NCI-H146 (cell line): ENCODE measurements at regions not wholly inside any gene's neighbourhood (a gene's known extent, or its start where the extent isn't known, plus 50 kb on each side); places are given as distances from the start of the nearest gene placed in this dataset.

ENCODE experiments used
- DNase-seq: peaks from one replicate; lab custom pipeline; 2025; lab: John Stamatoyannopoulos, UW

- DNase-seq, result no peak
Measured at GRCh38 chr1:80799457-80799856, 1001.3 kb upstream of the ADGRL2 start.

- DNase-seq, result no peak
Measured at GRCh38 chr1:80779275-80779674, 1021.5 kb upstream of the ADGRL2 start.

DNA sequence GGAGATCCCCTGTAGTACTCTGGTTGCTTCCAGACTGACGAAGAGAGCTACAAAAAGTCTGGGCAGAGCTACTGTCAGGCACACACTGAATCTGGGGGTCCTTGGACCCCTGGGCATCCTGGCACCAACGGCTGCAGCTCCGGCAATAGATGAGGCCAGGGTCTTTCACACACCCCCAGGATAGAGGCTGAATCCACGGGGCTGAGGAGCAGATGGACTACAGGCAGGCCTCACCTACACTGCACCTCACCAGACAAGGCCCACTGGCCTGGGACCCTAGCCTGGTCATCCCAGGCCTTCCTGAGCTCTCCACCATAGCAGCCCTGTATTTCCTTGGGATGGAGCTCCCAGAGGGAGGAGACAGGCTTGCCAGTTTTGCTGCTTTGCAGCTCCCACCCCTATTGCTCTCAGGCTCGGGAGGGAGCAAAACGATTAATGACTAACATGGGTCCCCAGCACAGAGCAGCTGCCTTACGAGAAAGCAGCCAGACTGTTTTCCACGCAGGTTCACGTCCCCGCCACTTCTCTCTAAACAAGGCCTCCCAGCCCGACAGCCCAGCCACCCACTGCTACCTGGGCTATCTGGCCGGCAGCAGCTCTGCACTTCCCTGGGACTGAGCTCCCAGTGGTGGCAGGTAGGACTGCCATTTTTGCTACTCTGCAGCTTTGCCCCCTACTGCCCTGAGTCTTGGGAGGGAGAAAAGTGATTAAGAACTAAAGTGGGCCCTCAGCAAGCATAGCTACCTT, 1022.5 kb upstream of the ADGRL2 start:
- no peak for DNase-seq

- DNase-seq, result peak; percentile 21
Measured at GRCh38 chr1:80776266-80776665, 1024.5 kb upstream of the ADGRL2 start.

DNA sequence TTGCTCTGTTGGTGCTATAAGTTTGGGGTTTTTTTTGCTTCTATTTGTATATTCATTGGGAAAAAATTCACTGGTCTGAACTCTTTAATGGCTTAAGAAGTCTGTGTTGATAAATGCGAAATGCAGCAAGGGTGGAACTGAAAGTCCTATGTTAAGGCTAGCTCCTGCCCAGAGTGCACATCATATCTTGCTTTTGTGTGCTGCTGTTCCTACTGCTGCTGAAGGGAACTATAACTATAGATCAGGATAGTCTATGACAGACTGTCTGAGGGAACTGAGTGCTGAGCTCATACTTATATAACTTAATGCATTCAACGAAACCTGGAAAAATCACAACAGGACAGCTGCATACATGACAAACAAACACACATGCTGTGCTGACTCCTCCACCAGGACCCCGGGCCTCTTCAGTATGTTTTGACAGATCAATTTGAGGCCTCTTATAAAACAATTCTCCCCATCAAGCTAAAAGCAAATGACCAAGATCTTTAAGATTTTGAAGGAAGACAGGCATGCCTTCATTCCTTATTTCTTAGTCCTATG, 1031.5 kb upstream of the ADGRL2 start:
- DNase-seq, result no peak

- no peak for DNase-seq
Measured at GRCh38 chr1:80767711-80768110, 1033.0 kb upstream of the ADGRL2 start.

DNA sequence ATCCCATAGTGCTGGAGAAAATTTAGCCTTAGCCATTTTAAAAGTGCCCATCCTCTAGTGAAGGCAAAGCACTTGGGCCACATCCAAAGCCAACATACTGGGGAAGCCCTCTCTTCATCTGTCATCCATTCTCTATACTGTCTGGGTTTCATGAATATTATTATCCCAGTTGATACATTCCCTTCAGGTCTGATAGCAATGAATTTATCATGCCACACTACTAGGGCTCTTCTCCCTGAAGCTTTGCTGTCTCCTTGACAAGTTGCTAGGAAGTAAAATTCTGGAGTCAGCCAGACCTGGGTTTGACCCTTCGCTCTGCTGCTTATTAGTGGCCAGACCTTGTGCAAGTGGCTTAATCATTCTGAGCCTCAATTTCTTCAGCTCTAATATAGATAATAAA, 1041.4 kb upstream of the ADGRL2 start:
- DNase-seq, result no peak

GRCh38 chr1:80755944-80756343, 1044.8 kb upstream of the ADGRL2 start:
- no peak for DNase-seq

DNA sequence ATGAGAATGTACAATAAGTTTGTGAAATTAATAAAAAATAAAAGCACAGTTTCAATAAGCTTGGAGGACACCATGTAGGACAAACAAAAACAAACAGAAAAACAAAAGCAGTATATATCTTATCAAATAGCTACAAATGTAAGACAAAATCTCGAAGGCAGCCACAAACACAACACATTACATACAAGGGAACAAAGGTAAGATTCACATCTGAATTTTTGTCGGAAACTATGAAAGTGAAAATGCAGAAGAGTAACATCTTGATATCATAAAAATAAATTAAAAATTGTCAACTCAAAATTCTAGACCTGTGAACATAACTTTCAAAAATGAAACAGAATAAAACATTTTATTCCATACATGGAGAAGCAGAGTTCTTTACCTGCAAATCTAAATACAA, 1049.5 kb upstream of the ADGRL2 start:
- no peak for DNase-seq

- DNase-seq, result no peak
Measured at GRCh38 chr1:80731241-80731894, 1069.4 kb upstream of the ADGRL2 start.

GRCh38 chr1:80722611-80723010, 1078.1 kb upstream of the ADGRL2 start:
- no peak for DNase-seq

- DNase-seq, result no peak
Measured at GRCh38 chr1:80706526-80706925, 1094.2 kb upstream of the ADGRL2 start.

DNA sequence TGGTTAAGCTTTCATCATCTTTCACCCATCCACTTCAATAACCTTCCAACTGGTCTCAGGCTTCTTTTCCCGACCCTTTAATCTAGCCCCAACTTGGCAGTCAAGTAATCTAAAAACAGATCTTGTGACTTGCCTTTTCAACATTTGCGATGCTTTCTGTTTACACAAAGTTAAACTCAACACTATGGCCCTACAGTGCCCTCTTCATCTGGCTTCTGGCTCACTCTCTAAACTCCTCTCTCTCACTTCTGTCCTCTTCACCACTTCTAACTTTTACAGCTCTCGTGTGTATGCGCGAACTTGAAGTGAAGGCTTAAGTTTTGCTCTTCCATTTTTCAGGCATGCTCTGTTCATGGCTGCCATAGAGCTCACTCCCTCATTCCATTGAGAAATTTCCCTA, 1122.3 kb upstream of the ADGRL2 start:
- no peak for DNase-seq

GRCh38 chr1:80675454-80675853, 1125.3 kb upstream of the ADGRL2 start:
- no peak for DNase-seq

GRCh38 chr1:80673935-80674597, 1126.7 kb upstream of the ADGRL2 start:
- no peak for DNase-seq

DNA sequence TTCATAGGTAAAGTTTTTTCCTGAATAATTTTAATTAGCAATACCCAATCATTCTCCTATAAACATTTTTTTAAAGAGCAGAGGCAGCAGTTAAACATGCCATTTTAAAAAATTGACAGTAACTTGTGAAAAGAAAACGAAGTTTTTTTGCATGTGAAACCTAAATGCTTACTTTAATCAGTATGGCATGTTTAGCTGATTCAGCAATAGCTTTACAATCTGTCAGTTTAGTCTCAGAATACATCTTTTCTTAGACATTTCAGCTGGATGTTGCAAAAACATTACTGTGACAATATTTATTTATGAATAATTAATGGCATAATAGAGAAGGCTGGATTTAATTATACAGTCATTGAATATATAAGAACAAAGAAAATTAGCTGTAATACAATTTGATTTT, 1132.4 kb upstream of the ADGRL2 start:
- no peak for DNase-seq

GRCh38 chr1:80666073-80666472, 1134.7 kb upstream of the ADGRL2 start:
- DNase-seq, result no peak

DNA sequence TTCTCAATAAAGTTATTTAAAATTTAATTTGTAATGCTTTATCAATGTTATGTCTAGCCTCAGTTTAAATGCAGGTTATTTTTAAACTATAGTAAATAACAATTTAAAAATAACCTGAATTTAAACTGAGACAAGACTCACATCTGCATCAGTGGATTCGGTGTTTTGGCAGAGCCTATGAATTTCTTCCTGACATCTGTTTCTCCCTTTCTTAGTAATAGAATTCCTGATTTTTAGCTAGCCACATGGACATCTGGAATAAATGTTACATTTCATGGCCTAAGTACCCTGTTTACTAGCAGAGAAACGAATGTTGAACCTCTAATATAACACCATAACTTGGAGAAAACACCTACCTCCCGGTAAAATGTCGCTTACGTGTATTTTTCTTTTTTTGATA, 1141.6 kb upstream of the ADGRL2 start:
- DNase-seq, result no peak

- DNase-seq, result no peak
Measured at GRCh38 chr1:80657707-80658106, 1143.0 kb upstream of the ADGRL2 start.

- no peak for DNase-seq
Measured at GRCh38 chr1:80657044-80657643, 1143.6 kb upstream of the ADGRL2 start.

DNA sequence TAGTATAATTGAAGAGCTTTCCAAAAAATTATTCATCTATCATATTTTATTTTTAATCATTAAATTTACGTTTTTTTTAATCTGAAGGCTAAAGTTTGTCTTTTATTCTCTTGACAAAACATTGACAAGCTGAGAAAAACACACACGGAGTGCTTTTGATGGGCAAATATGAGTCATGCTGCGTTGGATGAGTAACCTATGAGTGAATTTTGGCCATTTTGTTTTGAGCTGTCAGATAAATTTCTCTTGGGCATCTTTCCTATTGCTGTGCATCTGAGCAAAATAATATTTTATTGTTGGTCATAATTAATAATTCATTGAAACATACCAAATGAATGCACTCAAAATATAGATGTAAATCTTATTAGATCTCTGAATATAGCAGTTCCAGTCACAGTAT, 1144.1 kb upstream of the ADGRL2 start:
- DNase-seq, result no peak

- DNase-seq, result no peak
Measured at GRCh38 chr1:80656014-80656636, 1144.6 kb upstream of the ADGRL2 start.
